Fibroblast of villous mesenchyme (primary cell): ENCODE measurements at regions not wholly inside any gene's neighbourhood (a gene's known extent, or its start where the extent isn't known, plus 50 kb on each side); places are given as distances from the start of the nearest gene placed in this dataset.

Source experiments
- DNase-seq: peaks from one replicate; pipeline ENCODE4 v3.0.0-alpha.2; 2010; ENCODE audit warnings: low read depth
- H3K4me3 ChIP-seq: 2 replicates; pipeline ENCODE4 v1.5.1; 2011; ENCODE audit warnings: low read depth, mild to moderate bottlenecking, low read length
- CTCF ChIP-seq: IDR thresholded peaks from 2 replicates; pipeline ENCODE4 v1.5.1; 2012; ENCODE audit warnings: low read depth, mild to moderate bottlenecking, low read length; ENCODE audit not compliant: insufficient read depth

DNA sequence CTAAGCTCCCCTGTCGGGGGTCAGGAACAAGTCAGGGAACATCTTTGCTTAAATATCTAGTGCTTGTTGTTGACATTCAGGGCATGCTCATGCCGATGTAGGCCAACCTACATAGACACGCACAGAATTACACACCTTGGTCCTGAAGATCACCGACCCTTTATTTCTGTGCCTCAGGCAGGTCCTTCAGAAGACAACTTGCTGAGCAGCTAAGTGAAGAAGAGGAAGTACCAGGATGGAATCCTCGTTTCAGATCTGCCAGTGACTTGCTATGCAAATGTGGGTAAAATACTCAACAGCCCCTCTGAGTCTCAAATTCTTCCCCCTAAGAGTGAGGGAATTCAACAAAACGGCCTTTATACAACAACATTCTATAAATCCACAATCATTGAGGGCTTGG, 494.7 kb downstream of the BCL11A start:
- DNase-seq = no peak
- no peak overlapping the region for H3K4me3 ChIP-seq
- no peak for TF ChIP-seq CTCF

DNA sequence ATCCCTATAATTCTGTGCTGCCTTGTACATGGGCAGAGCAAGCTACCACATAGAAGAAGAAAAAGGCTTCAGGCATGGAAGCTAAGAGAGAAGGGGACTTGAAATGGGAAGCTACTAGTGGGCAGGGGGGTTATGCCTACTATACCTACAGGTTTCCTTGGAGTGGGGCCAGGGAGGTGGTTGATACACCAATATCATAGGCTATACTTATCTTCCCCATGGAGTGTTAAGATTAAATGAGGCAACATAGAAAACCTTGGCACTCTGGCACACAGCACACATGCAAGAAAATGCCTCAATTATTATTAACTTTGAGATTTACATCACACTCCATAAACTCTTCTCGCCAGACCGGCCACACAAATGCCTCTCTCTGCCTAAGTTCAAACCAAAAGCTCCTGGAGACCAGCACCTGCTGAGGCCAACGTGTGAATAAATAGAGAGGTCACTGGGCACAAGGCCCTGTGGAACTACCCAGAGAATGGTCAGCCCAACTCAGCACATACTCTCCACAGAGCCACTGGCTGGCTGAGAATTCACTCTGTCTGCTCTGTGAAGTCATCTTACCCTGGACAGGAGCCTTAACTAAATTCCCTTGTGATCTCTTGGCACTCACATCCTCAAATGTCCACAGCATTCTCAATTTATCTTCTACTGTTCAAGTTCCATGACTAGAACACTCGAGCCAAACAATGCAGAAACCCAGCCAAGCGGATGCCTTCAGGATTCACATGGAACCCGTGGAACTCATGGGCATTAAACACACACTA, 498.7 kb downstream of the BCL11A start:
- H3K4me3 ChIP-seq = no peak overlapping the region
- no peak for TF ChIP-seq CTCF
- DNase-seq = no peak

GRCh38 chr2:60053791-60054190, 499.7 kb downstream of the BCL11A start:
- H3K4me3 ChIP-seq = no peak overlapping the region
- DNase-seq = no peak
- no peak for TF ChIP-seq CTCF

DNA sequence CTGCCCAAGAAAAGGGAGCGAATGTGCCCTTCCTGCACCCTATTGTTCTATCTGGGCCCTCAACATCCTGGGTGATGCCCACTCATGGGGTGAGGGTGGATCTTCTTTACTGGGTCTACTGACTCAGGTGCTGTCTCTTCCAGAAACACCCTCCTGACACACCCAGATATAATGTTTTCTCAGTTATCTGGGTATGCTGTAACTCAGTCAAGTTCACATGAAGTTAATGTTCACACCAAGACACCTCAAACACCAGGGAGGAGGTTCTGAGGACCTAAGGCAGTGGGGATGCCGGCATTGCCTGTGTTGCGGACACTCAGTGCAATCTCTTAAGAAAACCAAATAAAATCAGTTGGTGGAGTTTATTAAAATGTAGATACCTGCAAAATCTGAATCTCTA, 500.9 kb downstream of the BCL11A start:
- no peak for TF ChIP-seq CTCF
- no peak for DNase-seq
- no peak overlapping the region for H3K4me3 ChIP-seq

GRCh38 chr2:60051991-60052390, 501.5 kb downstream of the BCL11A start:
- no peak overlapping the region for H3K4me3 ChIP-seq
- no peak for TF ChIP-seq CTCF
- DNase-seq = no peak

- no peak overlapping the region for H3K4me3 ChIP-seq
- DNase-seq = no peak
- no peak for TF ChIP-seq CTCF
These were observed 505.4 kb downstream of the BCL11A start for GRCh38 chr2:60047944-60048525.
